EH (cell line): ENCODE measurements at regions not wholly inside any gene's neighbourhood (a gene's known extent, or its start where the extent isn't known, plus 50 kb on each side); places are given as distances from the start of the nearest gene placed in this dataset.
"Not testable (repeated sequence)": the region's sequence is repeated elsewhere in the genome, so short reads cannot be mapped to it uniquely, and the experiment has no call there.

Experiments
- DNase-seq: peaks from one replicate; pipeline ENCODE4 v3.0.0-alpha.2; 2015; ENCODE audit warnings: low read depth

GRCh38 chr6:91052473-91053450 lies 465.9 kb upstream of the MAP3K7 start:
- DNase-seq = not testable (repeated sequence)

GRCh38 chr6:91045161-91045560 lies 458.3 kb upstream of the MAP3K7 start:
- DNase-seq = no peak

- no peak for DNase-seq
These were observed 456.9 kb upstream of the MAP3K7 start for GRCh38 chr6:91043751-91044150.

GRCh38 chr6:91042656-91043055 lies 455.8 kb upstream of the MAP3K7 start:
- DNase-seq = no peak

- no peak for DNase-seq
These were observed 447.1 kb upstream of the MAP3K7 start for GRCh38 chr6:91033964-91034363.

- no peak for DNase-seq
These were observed 444.7 kb upstream of the MAP3K7 start for GRCh38 chr6:91031581-91031980.

GRCh38 chr6:91029211-91029610 lies 442.3 kb upstream of the MAP3K7 start:
- DNase-seq = no peak

- DNase-seq = no peak
These were observed 436.7 kb upstream of the MAP3K7 start for GRCh38 chr6:91023529-91023928.

- DNase-seq = no peak
These were observed 433.9 kb upstream of the MAP3K7 start for GRCh38 chr6:91020744-91021143.

GRCh38 chr6:91018586-91018985 lies 431.7 kb upstream of the MAP3K7 start:
- DNase-seq = no peak

- no peak for DNase-seq
These were observed 426.6 kb upstream of the MAP3K7 start for GRCh38 chr6:91013511-91013910.

GRCh38 chr6:90997076-90997475 lies 410.2 kb upstream of the MAP3K7 start:
- DNase-seq = no peak

- DNase-seq = no peak
These were observed 406.9 kb upstream of the MAP3K7 start for GRCh38 chr6:90993770-90994169.

- no peak for DNase-seq
These were observed 402.9 kb upstream of the MAP3K7 start for GRCh38 chr6:90989763-90990162.

- no peak for DNase-seq
These were observed 397.2 kb upstream of the MAP3K7 start for GRCh38 chr6:90984066-90984465.

GRCh38 chr6:90983462-90983861 lies 396.6 kb upstream of the MAP3K7 start:
- DNase-seq = no peak

GRCh38 chr6:90982581-90982980 lies 395.7 kb upstream of the MAP3K7 start:
- DNase-seq = no peak

- no peak for DNase-seq
These were observed 395.2 kb upstream of the MAP3K7 start for GRCh38 chr6:90982051-90982450.

GRCh38 chr6:90978046-90978445 lies 391.2 kb upstream of the MAP3K7 start:
- no peak for DNase-seq

- no peak for DNase-seq
These were observed 390.6 kb upstream of the MAP3K7 start for GRCh38 chr6:90977513-90977912.

- DNase-seq = no peak
These were observed 389.5 kb upstream of the MAP3K7 start for GRCh38 chr6:90976341-90976740.

GRCh38 chr6:90975741-90976140 lies 388.9 kb upstream of the MAP3K7 start:
- DNase-seq = no peak

GRCh38 chr6:90973188-90973587 lies 386.3 kb upstream of the MAP3K7 start:
- DNase-seq = no peak

- DNase-seq = no peak
These were observed 383.8 kb upstream of the MAP3K7 start for GRCh38 chr6:90970672-90971071.
